ENCODE measurements at regions not wholly inside any gene's neighbourhood (a gene's known extent, or its start where the extent isn't known, plus 50 kb on each side); places are given as distances from the start of the nearest gene placed in this dataset.
"Not testable (repeated sequence)": the region's sequence is repeated elsewhere in the genome, so short reads cannot be mapped to it uniquely, and the experiment has no call there.

DNA sequence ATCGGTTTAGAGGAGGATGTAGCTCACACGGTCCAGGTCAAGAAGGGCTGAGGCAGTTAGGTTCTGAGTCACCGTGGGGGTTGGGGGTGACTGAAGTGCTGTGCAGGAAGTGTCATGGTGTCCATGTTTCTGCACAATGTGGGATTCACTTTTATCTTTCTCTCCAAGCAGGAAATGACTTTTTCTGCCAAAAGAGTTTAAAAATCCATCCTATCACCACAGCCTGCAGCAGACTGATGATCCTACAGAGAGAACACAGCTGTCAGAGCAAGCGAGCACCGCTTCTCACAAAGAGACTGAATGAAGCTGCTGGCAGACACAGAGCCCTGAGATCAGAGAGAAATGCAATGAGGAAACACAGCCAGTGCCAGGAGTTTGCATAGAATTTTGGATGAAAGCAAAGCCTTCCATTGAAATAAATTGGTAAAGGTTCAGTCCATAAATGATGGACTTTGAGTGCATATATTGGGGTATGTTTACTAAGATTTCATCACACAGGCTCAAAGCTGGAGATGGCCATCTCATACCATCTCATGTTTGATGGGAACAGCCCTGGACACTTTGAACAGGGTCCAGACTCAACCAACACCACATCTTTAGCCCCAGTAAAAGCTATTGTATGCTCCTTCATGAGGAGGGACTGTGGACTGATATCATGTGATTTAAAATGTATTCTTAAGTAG is 213.9 kb upstream of the FBXL7 start:
- no peak overlapping the region for H3K27ac ChIP-seq
- H3K27me3 ChIP-seq, result no peaks in the 10 kb centered on the region
- TF ChIP-seq, protein P1, sequence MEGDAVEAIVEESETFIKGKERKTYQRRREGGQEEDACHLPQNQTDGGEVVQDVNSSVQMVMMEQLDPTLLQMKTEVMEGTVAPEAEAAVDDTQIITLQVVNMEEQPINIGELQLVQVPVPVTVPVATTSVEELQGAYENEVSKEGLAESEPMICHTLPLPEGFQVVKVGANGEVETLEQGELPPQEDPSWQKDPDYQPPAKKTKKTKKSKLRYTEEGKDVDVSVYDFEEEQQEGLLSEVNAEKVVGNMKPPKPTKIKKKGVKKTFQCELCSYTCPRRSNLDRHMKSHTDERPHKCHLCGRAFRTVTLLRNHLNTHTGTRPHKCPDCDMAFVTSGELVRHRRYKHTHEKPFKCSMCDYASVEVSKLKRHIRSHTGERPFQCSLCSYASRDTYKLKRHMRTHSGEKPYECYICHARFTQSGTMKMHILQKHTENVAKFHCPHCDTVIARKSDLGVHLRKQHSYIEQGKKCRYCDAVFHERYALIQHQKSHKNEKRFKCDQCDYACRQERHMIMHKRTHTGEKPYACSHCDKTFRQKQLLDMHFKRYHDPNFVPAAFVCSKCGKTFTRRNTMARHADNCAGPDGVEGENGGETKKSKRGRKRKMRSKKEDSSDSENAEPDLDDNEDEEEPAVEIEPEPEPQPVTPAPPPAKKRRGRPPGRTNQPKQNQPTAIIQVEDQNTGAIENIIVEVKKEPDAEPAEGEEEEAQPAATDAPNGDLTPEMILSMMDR (IDR thresholded peaks at IDR 0.05; ENCODE audit: low read depth, low read length), result no peak
- DNase-seq (ENCODE audit: low read depth in 1 of 2, low spot score in 1 of 2), result peak in 1 of 2 donors; percentile 87
- no peak overlapping the region for H3K4me3 ChIP-seq
- no peaks in the 10 kb centered on the region for H3K4me1 ChIP-seq (ENCODE audit: low read depth)
- no peaks in the 10 kb centered on the region for H3K36me3 ChIP-seq
- no peaks in the 10 kb centered on the region for H3K9me3 ChIP-seq (ENCODE audit: low read depth)

DNA sequence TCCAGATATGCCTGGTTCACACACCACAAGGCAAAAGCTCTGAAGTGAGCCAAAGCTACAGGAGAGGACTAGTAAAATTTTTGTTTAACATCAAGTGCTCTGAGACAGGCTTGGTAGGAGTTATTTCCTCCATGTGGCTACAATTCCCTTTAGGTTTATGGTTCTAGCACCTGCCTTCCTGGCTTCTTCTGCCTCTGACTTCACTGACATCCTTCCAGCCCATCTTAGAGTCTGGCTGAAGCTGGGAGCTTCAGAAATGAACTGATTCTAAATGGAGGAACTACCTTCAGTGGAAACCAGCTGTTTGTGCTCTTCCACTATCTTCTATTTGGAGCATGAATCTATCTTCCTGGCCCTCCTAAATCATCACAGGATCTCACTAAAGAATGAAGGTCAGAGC is 215.3 kb upstream of the FBXL7 start:
- Histone ChIP-seq H3K4me3 (no peak overlapping the region), H3K4me1 (ENCODE audit: low read depth) (no peaks in the 10 kb centered on the region), H3K36me3 (no peaks in the 10 kb centered on the region), H3K27ac (no peak overlapping the region), H3K9me3 (ENCODE audit: low read depth) (no peaks in the 10 kb centered on the region), H3K27me3 (no peaks in the 10 kb centered on the region)
- TF ChIP-seq, protein P1 (IDR thresholded peaks at IDR 0.05; ENCODE audit: low read depth, low read length), result no peak
- no peak for DNase-seq (ENCODE audit: low read depth in 1 of 2, low spot score in 1 of 2)

DNA sequence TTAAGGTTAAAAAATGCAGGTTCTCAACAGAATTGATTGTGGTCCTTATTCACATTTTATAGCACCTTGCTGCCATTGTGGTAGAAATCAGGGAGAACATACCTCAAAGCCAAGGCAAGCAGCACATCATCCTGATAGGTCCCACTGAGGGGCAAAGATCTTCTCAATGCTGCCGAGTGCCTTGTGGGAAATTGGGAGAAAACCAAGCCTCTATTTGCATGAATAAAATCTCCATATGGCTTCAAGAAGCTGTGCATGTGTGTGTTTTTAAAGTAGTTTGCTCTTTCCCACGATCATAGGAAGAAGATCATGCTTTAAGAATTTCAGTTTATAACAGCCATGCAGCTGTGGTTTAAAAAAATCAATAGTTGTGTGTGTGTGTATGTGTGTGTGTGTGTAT is 216.9 kb upstream of the FBXL7 start:
- Histone ChIP-seq H3K27me3 (no peaks in the 10 kb centered on the region), H3K36me3 (no peaks in the 10 kb centered on the region), H3K27ac (no peak overlapping the region), H3K4me3 (no peak overlapping the region), H3K4me1 (ENCODE audit: low read depth) (no peaks in the 10 kb centered on the region), H3K9me3 (ENCODE audit: low read depth) (no peaks in the 10 kb centered on the region)
- DNase-seq (ENCODE audit: low read depth in 1 of 2, low spot score in 1 of 2), result no peak
- TF ChIP-seq, protein P1 (IDR thresholded peaks at IDR 0.05; ENCODE audit: low read depth, low read length), result no peak

DNA sequence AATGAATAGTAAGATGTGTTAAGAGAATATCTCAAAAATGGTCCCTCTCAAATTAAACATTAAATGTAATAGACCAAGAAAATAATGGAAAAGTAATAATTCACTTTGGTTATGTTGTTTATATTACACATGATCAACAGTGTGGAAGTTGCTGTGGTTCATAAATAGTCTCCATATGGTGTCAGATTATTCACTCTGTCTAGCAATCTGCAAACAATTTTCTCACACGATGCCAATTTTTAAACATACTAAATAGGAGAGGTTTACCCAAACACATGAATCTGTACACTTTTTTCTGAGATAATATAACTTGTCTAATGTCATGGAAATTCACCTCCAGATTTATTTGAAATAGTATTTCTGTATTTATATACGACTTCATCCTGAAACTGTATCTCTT is 217.4 kb upstream of the FBXL7 start:
- TF ChIP-seq, protein P1 (IDR thresholded peaks at IDR 0.05; ENCODE audit: low read depth, low read length), result no peak
- no peaks in the 10 kb centered on the region for H3K9me3 ChIP-seq (ENCODE audit: low read depth)
- no peaks in the 10 kb centered on the region for H3K27me3 ChIP-seq
- H3K4me3 ChIP-seq, result no peak overlapping the region
- H3K4me1 ChIP-seq (ENCODE audit: low read depth), result no peaks in the 10 kb centered on the region
- no peaks in the 10 kb centered on the region for H3K36me3 ChIP-seq
- no peak overlapping the region for H3K27ac ChIP-seq
- DNase-seq (ENCODE audit: low read depth in 1 of 2, low spot score in 1 of 2), result no peak

DNA sequence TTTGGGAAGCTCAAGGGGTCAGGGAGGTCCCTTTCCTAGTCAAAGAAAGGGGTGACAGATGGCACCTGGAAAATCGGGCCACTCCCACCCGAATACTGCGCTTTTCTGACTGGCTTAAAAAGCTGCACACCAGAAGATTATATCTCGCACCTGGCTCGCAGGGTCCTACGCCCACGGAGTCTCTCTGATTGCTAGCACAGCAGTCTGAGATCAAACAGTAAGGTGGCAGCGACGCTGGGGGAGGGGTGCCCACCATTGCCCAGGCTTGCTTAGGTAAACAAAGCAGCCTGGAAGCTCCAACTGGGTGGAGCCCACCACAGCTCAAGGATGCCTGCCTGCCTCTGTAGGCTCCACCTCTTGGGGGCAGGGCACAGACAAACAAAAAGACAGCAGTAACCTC is 228.4 kb upstream of the FBXL7 start:
- not testable (repeated sequence) for H3K27me3 ChIP-seq; H3K9me3 ChIP-seq (ENCODE audit: low read depth); H3K4me3 ChIP-seq; H3K4me1 ChIP-seq (ENCODE audit: low read depth); DNase-seq (ENCODE audit: low read depth in 1 of 2, low spot score in 1 of 2); H3K36me3 ChIP-seq; H3K27ac ChIP-seq

DNA sequence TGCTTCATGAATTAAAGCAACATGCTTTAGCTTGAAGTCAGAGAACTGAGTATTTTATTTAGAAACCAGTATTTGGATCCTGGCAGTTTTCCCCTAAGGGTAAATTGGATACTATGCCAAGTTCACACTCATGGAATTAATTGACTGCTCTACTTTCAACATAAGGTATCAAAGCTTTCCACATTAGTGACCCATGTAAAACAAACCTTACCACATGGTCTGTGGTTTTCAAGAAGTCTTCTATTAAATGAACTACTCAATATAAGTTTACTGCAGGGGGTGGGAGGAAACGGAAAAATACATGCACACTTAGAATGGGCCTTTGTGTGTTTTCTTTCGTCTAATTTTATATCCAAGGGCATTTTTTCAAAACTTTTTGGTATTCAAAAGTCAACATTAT is 232.0 kb upstream of the FBXL7 start:
- TF ChIP-seq, protein P1 (IDR thresholded peaks at IDR 0.05; ENCODE audit: low read depth, low read length), result no peak
- Histone ChIP-seq H3K4me3 (no peak overlapping the region), H3K36me3 (no peaks in the 10 kb centered on the region), H3K4me1 (ENCODE audit: low read depth) (no peaks in the 10 kb centered on the region), H3K27me3 (no peaks in the 10 kb centered on the region), H3K9me3 (ENCODE audit: low read depth) (no peaks in the 10 kb centered on the region), H3K27ac (no peak overlapping the region)
- DNase-seq (ENCODE audit: low read depth in 1 of 2, low spot score in 1 of 2), result no peak
